ENCODE measurements at regions not wholly inside any gene's neighbourhood (a gene's known extent, or its start where the extent isn't known, plus 50 kb on each side); places are given as distances from the start of the nearest gene placed in this dataset.

DNA sequence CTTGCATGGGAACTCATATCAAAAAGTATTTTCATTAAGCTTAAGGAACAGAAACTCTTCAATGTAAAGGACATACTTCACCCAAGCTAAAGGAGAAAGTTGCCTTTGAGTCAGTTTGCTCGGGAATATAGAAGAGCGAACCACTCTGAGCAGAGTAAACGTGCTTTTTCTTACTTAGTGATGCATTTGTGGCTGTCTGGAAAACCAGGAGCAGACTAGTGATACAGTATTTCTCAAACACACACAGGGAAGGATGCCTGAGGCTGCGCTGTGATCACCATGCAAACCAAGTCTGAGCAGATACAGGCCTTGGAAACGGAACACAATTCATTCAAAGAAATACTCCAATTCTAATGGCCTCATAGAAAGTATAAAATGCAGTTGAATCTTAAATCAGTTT, 121.0 kb upstream of the CDIN1 start:
- peak overlapping the region; percentile 44 for H2AFZ ChIP-seq (ENCODE audit: low read length)
- H3K36me3 ChIP-seq (ENCODE audit: control insufficient read depth, insufficient read depth, low read length), result no peaks in the 10 kb centered on the region
- H3K27me3 ChIP-seq (ENCODE audit: control insufficient read depth, insufficient read depth, low read length), result no peaks in the 10 kb centered on the region
- H3K4me2 ChIP-seq (ENCODE audit: extremely low read depth, insufficient read depth, low read length), result no peak overlapping the region
- no peaks in the 10 kb centered on the region for H4K20me1 ChIP-seq (ENCODE audit: control insufficient read depth, extremely low read depth, insufficient read depth, low read length)
- H3K4me3 ChIP-seq (replicated peaks in 1 of 4; ENCODE audit: control extremely low read depth in 1 of 4, insufficient read depth in 1 of 4, low read depth in 3 of 4, low read length in 4 of 4), result no peak overlapping the region
- H3K9me3 ChIP-seq (ENCODE audit: control insufficient read depth, insufficient read depth, low read depth, low read length), result no peaks in the 10 kb centered on the region
- no peaks in the 10 kb centered on the region for H3K4me1 ChIP-seq (ENCODE audit: control insufficient read depth, extremely low read depth, insufficient read depth, low read length)
- H3K9ac ChIP-seq (ENCODE audit: insufficient read depth, low read length), result no peak overlapping the region
- no peak for TF ChIP-seq EZH2 (IDR thresholded peaks at IDR 0.05; ENCODE audit: low read length, missing control alignments)
- TF ChIP-seq, protein P1, sequence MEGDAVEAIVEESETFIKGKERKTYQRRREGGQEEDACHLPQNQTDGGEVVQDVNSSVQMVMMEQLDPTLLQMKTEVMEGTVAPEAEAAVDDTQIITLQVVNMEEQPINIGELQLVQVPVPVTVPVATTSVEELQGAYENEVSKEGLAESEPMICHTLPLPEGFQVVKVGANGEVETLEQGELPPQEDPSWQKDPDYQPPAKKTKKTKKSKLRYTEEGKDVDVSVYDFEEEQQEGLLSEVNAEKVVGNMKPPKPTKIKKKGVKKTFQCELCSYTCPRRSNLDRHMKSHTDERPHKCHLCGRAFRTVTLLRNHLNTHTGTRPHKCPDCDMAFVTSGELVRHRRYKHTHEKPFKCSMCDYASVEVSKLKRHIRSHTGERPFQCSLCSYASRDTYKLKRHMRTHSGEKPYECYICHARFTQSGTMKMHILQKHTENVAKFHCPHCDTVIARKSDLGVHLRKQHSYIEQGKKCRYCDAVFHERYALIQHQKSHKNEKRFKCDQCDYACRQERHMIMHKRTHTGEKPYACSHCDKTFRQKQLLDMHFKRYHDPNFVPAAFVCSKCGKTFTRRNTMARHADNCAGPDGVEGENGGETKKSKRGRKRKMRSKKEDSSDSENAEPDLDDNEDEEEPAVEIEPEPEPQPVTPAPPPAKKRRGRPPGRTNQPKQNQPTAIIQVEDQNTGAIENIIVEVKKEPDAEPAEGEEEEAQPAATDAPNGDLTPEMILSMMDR (conservative IDR thresholded peaks at IDR 0.05 in 1 of 2, IDR thresholded peaks at IDR 0.05 in 1 of 2; ENCODE audit: low read depth in 1 of 2, low read length in 2 of 2), result no peak
- no peaks in the 10 kb centered on the region for H3K79me2 ChIP-seq (ENCODE audit: control insufficient read depth, insufficient read depth, low read length)
- peak; percentile 37 to 62 for DNase-seq (ENCODE audit: low read depth in 2 of 2)
- no peak overlapping the region for H3K27ac ChIP-seq (ENCODE audit: insufficient read depth, low read length)

DNA sequence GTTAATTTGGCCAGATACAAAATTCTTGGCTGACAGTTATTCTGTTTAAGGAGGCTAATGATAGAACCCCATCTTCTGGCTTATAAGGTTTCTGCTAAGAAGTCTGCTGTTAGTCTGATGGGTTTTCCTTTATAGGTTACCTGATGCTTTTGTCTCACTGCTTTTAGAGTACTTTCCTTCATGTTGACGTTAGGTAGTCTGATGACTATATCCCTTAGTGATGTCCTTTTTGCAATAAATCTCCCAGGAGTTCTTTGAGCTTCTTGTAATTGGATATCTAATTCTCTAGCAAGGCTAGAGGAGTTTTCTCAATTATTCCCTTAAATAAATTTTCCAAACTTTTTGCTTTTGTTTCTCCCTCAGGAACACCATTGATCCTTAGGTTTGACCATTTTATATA, 114.1 kb upstream of the CDIN1 start:
- Histone ChIP-seq H4K20me1 (ENCODE audit: control insufficient read depth, extremely low read depth, insufficient read depth, low read length) (no peaks in the 10 kb centered on the region), H2AFZ (ENCODE audit: low read length) (no peak overlapping the region), H3K4me2 (ENCODE audit: extremely low read depth, insufficient read depth, low read length) (no peak overlapping the region), H3K4me1 (ENCODE audit: control insufficient read depth, extremely low read depth, insufficient read depth, low read length) (peaks cover 15% of the 10 kb centered on the region), H3K79me2 (ENCODE audit: control insufficient read depth, insufficient read depth, low read length) (no peaks in the 10 kb centered on the region), H3K27ac (ENCODE audit: insufficient read depth, low read length) (no peak overlapping the region), H3K9me3 (ENCODE audit: control insufficient read depth, insufficient read depth, low read depth, low read length) (no peaks in the 10 kb centered on the region), H3K9ac (ENCODE audit: insufficient read depth, low read length) (no peak overlapping the region), H3K27me3 (ENCODE audit: control insufficient read depth, insufficient read depth, low read length) (no peaks in the 10 kb centered on the region), H3K36me3 (ENCODE audit: control insufficient read depth, insufficient read depth, low read length) (no peaks in the 10 kb centered on the region), H3K4me3 (replicated peaks in 1 of 4; ENCODE audit: control extremely low read depth in 1 of 4, insufficient read depth in 1 of 4, low read depth in 3 of 4, low read length in 4 of 4) (no peak overlapping the region)
- TF ChIP-seq EZH2 (IDR thresholded peaks at IDR 0.05; ENCODE audit: low read length, missing control alignments), result no peak
- peak in 1 of 2 donors; percentile 3 for DNase-seq (ENCODE audit: low read depth in 2 of 2)

DNA sequence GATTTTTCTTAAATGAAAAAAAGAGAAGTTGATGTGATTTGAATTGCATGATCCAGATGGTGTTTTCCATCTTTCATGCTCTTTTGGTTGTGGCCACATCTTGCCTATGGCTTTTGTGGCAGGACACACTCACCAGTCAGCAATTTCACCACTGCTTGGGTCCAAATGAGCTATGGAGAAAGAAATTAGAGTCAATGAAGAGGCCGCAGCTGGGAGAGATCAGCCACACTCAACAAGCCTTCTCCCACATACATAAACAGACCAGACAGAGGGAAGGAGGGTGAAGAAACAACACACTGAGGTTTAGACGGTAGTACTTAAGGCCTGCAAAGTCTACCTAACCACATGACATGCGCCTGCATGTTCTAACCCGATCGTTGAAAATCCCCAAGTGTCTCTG, 110.7 kb upstream of the CDIN1 start:
- Histone ChIP-seq H3K4me1 (ENCODE audit: control insufficient read depth, extremely low read depth, insufficient read depth, low read length) (peaks cover 15% of the 10 kb centered on the region), H3K36me3 (ENCODE audit: control insufficient read depth, insufficient read depth, low read length) (no peaks in the 10 kb centered on the region), H3K4me2 (ENCODE audit: extremely low read depth, insufficient read depth, low read length) (peak overlapping the region; percentile 61), H4K20me1 (ENCODE audit: control insufficient read depth, extremely low read depth, insufficient read depth, low read length) (no peaks in the 10 kb centered on the region), H3K27ac (ENCODE audit: insufficient read depth, low read length) (peak overlapping the region; percentile 61), H3K4me3 (replicated peaks in 1 of 4; ENCODE audit: control extremely low read depth in 1 of 4, insufficient read depth in 1 of 4, low read depth in 3 of 4, low read length in 4 of 4) (no peak overlapping the region), H3K79me2 (ENCODE audit: control insufficient read depth, insufficient read depth, low read length) (no peaks in the 10 kb centered on the region), H2AFZ (ENCODE audit: low read length) (peak overlapping the region; percentile 9), H3K9me3 (ENCODE audit: control insufficient read depth, insufficient read depth, low read depth, low read length) (no peaks in the 10 kb centered on the region), H3K9ac (ENCODE audit: insufficient read depth, low read length) (no peak overlapping the region), H3K27me3 (ENCODE audit: control insufficient read depth, insufficient read depth, low read length) (no peaks in the 10 kb centered on the region)
- TF ChIP-seq EZH2 (IDR thresholded peaks at IDR 0.05; ENCODE audit: low read length, missing control alignments), result no peak
- TF ChIP-seq, protein P1 (conservative IDR thresholded peaks at IDR 0.05 in 1 of 2, IDR thresholded peaks at IDR 0.05 in 1 of 2; ENCODE audit: low read depth in 1 of 2, low read length in 2 of 2), result no peak
- peak; percentile 97 to 100 for DNase-seq (ENCODE audit: low read depth in 2 of 2)
